ENCODE measurements at regions not wholly inside any gene's neighbourhood (a gene's known extent, or its start where the extent isn't known, plus 50 kb on each side); places are given as distances from the start of the nearest gene placed in this dataset.

DNA sequence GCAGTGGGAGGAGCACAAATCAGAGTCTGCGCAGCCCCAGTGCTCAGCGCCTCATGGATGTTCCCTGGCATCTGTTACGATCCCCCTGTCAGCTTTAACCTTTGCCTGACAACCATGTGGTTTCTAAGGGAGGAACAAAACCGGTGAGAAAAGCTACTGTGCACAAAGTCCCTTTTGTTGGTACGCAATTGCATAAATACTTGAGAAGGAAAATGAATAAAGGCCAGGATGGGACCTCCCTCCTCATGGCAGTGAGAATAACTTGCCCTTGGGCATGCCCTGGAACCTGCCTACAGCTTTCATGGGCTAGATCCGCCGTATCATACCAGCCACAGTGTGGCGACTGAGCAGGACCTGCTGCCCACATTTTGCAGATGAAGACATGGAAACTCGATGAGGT, 81.0 kb downstream of the RIN2 start:
- peaks cover under 1% of the 10 kb centered on the region for H3K4me1 Mint-ChIP-seq

DNA sequence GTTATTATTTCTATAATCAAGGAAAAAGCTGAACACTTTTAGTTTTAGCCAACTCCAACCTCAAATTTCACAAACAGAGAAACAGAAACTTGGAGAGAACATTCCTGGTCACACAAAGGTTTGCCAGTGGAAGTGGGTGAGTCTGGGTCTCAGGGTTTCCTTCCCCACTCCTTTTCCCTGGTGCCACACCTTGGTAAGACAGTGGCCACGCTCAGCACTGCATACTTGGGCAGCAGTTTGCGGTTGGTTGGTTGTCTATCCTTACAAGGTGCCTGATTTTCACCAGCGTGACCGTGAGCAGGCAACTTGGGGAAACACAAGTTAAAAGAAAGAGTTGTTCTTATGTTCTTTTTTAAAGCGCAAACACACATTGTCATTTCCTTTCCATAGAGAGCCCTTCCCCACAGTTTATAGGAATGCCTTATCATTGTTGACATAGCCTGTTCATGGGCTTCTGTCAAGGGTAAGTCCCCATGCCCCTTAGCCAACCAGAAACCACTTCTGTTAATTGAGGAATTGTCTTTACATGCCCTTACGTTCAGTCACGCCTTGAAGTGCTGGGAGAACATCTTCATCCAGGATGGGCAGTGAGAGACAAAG, 82.2 kb downstream of the RIN2 start:
- no peak overlapping the region for H3K27ac ChIP-seq (ENCODE audit: low read length in 2 of 2)
- no peak overlapping the region for H3K4me2 ChIP-seq (replicated peaks; ENCODE audit: low read depth, low read length, poor library complexity, severe bottlenecking)
- no peaks in the 10 kb centered on the region for H3K4me1 ChIP-seq (ENCODE audit: control insufficient read depth in 2 of 2, insufficient read depth in 2 of 2, low read length in 2 of 2)
- H3K9ac ChIP-seq (ENCODE audit: low read length), result no peak overlapping the region
- H2AFZ ChIP-seq (ENCODE audit: insufficient read depth, low read depth, low read length, poor library complexity, severe bottlenecking), result no peak overlapping the region
- H3K27me3 ChIP-seq (replicated peaks in 1 of 4; ENCODE audit: control extremely low read depth in 1 of 4, control insufficient read depth in 3 of 4, insufficient read depth in 4 of 4, low read length in 3 of 4), result peaks cover 0 to 9% (median 4%) of the 10 kb centered on the region in 4 experiments
- WGBS (ENCODE audit: insufficient coverage), result 33% methylated on average over 2 of the region's 7 CpGs
- CTCF ChIA-PET, result interaction anchor here (0.7 kb wide), 1 partner anchor 12 kb away, joined by 3 read pairs; no protein-coding TSS in a partner anchor
- POLR2A ChIA-PET, result no interaction called here
- Mint-ChIP-seq H3K27ac (no peak overlapping the region), H3K9me3 (ENCODE audit: insufficient read depth) (peaks cover 2% of the 10 kb centered on the region), H3K4me1 (no peaks in the 10 kb centered on the region), H3K4me3 (no peak overlapping the region), H3K27me3 (peaks cover 16% of the 10 kb centered on the region)
- intact Hi-C loops (cut with micrococcal nuclease), result no loop called here
- no peak overlapping the region for H3K4me3 ChIP-seq (ENCODE audit: control extremely low read depth in 1 of 5, extremely low read depth in 1 of 5, insufficient read depth in 1 of 5, low read depth in 2 of 5, low read length in 4 of 5)
- ATAC-seq (ENCODE audit: low read depth) (no peak), DNase-seq (no peak)
- H3K9me3 ChIP-seq (ENCODE audit: control extremely low read depth in 1 of 3, control insufficient read depth in 2 of 3, insufficient read depth in 1 of 3, low read length in 2 of 3), result no peaks in the 10 kb centered on the region
- no peaks in the 10 kb centered on the region for H4K20me1 ChIP-seq (ENCODE audit: control insufficient read depth, insufficient read depth, low read length, poor library complexity, severe bottlenecking)
- TF ChIP-seq, protein P1, sequence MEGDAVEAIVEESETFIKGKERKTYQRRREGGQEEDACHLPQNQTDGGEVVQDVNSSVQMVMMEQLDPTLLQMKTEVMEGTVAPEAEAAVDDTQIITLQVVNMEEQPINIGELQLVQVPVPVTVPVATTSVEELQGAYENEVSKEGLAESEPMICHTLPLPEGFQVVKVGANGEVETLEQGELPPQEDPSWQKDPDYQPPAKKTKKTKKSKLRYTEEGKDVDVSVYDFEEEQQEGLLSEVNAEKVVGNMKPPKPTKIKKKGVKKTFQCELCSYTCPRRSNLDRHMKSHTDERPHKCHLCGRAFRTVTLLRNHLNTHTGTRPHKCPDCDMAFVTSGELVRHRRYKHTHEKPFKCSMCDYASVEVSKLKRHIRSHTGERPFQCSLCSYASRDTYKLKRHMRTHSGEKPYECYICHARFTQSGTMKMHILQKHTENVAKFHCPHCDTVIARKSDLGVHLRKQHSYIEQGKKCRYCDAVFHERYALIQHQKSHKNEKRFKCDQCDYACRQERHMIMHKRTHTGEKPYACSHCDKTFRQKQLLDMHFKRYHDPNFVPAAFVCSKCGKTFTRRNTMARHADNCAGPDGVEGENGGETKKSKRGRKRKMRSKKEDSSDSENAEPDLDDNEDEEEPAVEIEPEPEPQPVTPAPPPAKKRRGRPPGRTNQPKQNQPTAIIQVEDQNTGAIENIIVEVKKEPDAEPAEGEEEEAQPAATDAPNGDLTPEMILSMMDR (IDR thresholded peaks at IDR 0.05), result no peak
- TF ChIP-seq EZH2 (IDR thresholded peaks at IDR 0.05; ENCODE audit: borderline replicate concordance, insufficient read depth, low read depth, low read length, poor library complexity, severe bottlenecking), result no peak
- H3K36me3 ChIP-seq (replicated peaks in 1 of 2; ENCODE audit: control extremely low read depth in 1 of 2, control insufficient read depth in 1 of 2, extremely low read depth in 1 of 2, insufficient read depth in 2 of 2, low read length in 1 of 2), result no peaks in the 10 kb centered on the region
- no peaks in the 10 kb centered on the region for H3K79me2 ChIP-seq (ENCODE audit: control insufficient read depth, insufficient read depth, low read length)

More for the DNA sequence above, 81.0 kb downstream of the RIN2 start:
- Histone ChIP-seq H4K20me1 (ENCODE audit: control insufficient read depth, insufficient read depth, low read length, poor library complexity, severe bottlenecking) (no peaks in the 10 kb centered on the region), H3K36me3 (replicated peaks in 1 of 2; ENCODE audit: control extremely low read depth in 1 of 2, control insufficient read depth in 1 of 2, extremely low read depth in 1 of 2, insufficient read depth in 2 of 2, low read length in 1 of 2) (no peaks in the 10 kb centered on the region), H3K4me3 (ENCODE audit: control extremely low read depth in 1 of 5, extremely low read depth in 1 of 5, insufficient read depth in 1 of 5, low read depth in 2 of 5, low read length in 4 of 5) (no peak overlapping the region), H3K27ac (ENCODE audit: low read length in 2 of 2) (no peak overlapping the region), H3K4me1 (ENCODE audit: control insufficient read depth in 2 of 2, insufficient read depth in 2 of 2, low read length in 2 of 2) (no peaks in the 10 kb centered on the region), H2AFZ (ENCODE audit: insufficient read depth, low read depth, low read length, poor library complexity, severe bottlenecking) (no peak overlapping the region), H3K79me2 (ENCODE audit: control insufficient read depth, insufficient read depth, low read length) (no peaks in the 10 kb centered on the region), H3K27me3 (replicated peaks in 1 of 4; ENCODE audit: control extremely low read depth in 1 of 4, control insufficient read depth in 3 of 4, insufficient read depth in 4 of 4, low read length in 3 of 4) (peaks cover 0 to 9% (median 4%) of the 10 kb centered on the region in 4 experiments), H3K4me2 (replicated peaks; ENCODE audit: low read depth, low read length, poor library complexity, severe bottlenecking) (no peak overlapping the region), H3K9ac (ENCODE audit: low read length) (no peak overlapping the region), H3K9me3 (ENCODE audit: control extremely low read depth in 1 of 3, control insufficient read depth in 2 of 3, insufficient read depth in 1 of 3, low read length in 2 of 3) (no peaks in the 10 kb centered on the region)
- H3K27ac Mint-ChIP-seq, result no peak overlapping the region
- no peak overlapping the region for H3K4me3 Mint-ChIP-seq
- DNase-seq (no peak), ATAC-seq (ENCODE audit: low read depth) (no peak)
- peaks cover 2% of the 10 kb centered on the region for H3K9me3 Mint-ChIP-seq (ENCODE audit: insufficient read depth)
- CTCF ChIA-PET, result no interaction called here
- intact Hi-C loops (cut with micrococcal nuclease), result no loop called here
- POLR2A ChIA-PET, result no interaction called here
- TF ChIP-seq EZH2 (IDR thresholded peaks at IDR 0.05; ENCODE audit: borderline replicate concordance, insufficient read depth, low read depth, low read length, poor library complexity, severe bottlenecking), result no peak
- TF ChIP-seq, protein P1 (IDR thresholded peaks at IDR 0.05), result no peak
- H3K27me3 Mint-ChIP-seq, result peaks cover 17% of the 10 kb centered on the region
- WGBS (ENCODE audit: insufficient coverage), result 96% methylated on average over 7 of the region's 9 CpGs
